ENCODE measurements at regions not wholly inside any gene's neighbourhood (a gene's known extent, or its start where the extent isn't known, plus 50 kb on each side); places are given as distances from the start of the nearest gene placed in this dataset.
"Not testable (repeated sequence)": the region's sequence is repeated elsewhere in the genome, so short reads cannot be mapped to it uniquely, and the experiment has no call there.

DNA sequence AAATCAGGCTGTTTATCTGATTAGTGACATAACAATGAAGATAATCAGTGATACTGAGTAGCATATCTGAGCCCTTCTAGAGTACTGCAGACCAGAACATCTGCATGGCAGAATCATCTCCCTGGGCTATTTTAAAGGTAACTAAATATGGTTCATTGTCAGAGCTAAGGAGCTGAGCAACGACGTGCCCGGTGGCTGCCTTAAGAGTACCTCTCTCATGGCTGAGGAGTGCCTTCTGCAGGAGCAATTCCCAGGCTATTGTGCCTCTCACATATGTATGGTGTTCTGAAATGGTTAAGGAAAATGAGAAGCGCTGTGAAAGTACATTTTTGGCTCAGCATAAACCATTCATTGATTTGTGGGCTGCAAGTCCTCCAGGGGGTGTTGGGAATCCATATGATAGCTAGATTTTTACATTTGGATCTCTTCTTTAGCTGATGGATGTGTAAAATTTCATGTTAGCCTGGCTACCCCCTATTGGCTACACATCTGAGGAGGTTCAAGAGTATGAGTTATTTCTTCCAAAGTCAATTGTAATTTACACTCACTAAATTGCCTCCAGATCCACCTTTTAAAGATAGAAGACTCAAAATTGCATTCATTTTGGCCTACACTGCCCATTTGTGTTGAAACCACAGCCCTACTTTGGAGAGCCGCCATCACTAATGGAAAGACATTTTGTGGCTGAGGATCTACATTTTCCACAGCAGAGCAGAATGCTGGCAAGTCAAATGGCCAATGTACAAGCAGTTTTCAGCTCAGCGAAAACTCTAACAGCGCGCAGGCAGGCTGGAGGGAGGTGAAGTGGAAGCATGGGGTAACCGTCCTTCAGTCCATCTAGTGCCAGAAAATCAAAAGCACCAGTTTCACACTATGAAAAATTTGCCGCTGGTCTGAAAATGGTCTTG lies 198.0 kb downstream of the SIM1 start:
- no peak for DNase-seq

DNA sequence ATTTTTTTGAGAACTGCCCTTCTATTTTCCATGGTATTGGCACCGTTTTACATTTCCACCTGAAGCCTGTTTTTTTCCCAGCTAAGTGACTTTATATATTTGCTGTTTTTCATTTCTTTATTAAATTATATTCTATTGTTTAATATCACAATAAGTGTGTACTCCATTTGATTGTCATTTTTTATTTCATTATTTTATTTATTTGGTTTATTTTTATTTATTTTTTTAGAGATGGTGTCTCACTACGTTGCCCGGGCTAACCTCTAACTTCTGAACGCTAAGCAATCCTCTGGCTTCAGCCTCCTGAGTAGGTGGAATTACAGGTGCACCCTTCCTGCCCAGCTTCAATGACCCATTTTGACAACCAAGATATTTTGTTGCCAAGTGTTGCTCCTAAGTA lies 202.6 kb downstream of the SIM1 start:
- DNase-seq = no peak

DNA sequence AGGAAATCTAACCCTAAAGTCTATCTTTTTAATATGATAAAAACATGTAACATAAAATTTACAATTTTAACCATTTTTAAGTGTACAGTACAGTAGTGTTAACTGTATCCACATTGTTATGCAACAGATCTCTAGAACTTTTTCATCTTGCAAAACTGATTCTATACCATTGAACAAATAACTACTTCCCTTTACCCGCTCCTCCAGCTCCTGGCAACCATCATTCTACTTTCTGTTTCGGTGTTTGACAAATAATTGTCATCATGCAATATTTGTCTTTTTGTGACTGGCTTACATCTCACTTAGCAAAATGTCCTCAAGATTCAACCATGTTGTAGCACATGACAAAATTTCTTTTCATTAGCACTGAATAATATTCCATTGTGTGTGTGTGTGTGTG lies 203.2 kb downstream of the SIM1 start:
- no peak for DNase-seq

DNA sequence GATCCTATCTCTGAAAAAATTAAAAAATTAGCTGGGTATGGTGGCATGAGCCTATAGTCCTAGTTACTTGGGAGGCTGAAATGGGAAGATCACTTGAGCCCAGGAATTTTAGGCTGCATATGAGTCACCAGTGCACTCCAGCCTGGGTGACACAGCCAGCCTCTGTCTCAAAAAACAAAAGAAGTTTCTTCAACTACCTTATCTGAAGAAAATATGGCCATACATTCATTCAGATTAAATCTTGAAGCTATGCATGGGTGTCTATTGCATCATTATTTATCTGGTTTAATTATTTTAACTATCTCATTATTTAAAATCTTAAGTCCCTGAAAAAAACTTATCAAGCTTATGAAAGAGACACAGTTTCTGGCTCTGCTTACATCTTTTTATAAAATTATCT lies 204.1 kb downstream of the SIM1 start:
- DNase-seq = no peak

DNA sequence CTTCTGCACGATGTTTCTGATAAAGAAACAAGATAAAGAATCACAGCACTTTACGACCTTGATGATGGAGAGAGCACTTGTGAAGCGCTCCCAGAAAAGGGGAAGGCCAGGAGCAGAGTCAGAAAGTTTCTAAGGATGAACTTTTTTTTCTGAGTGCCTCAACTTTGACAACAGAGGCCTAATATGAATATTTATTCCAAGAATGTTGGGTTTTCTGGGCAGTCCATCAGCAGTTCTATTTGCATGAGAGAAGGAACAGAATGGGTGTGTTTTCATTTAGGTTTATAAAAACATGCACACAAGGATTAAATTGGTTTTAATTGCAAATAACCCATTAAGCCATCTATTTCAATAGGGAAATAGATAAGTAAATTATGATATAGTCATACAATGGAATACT lies 204.9 kb downstream of the SIM1 start:
- no peak for DNase-seq

DNA sequence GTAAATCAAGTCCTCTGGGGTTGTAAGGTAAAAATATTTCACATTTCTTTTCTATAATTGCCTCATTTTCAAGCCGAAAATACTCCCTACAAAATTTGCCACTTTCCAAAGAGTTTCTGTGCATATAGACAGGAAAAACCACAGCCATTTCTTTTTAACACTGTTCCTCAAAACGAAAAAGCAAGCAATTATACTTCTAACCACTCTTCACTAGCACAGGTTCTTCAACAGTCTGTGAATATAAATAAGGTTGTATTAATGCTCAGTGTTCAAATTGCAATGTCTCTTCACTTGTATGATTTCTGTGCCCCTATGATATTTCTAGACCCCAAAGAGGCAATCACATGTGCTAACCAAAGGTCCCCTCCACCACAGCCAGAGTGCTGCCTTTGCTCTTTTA lies 206.0 kb downstream of the SIM1 start:
- no peak for DNase-seq

DNA sequence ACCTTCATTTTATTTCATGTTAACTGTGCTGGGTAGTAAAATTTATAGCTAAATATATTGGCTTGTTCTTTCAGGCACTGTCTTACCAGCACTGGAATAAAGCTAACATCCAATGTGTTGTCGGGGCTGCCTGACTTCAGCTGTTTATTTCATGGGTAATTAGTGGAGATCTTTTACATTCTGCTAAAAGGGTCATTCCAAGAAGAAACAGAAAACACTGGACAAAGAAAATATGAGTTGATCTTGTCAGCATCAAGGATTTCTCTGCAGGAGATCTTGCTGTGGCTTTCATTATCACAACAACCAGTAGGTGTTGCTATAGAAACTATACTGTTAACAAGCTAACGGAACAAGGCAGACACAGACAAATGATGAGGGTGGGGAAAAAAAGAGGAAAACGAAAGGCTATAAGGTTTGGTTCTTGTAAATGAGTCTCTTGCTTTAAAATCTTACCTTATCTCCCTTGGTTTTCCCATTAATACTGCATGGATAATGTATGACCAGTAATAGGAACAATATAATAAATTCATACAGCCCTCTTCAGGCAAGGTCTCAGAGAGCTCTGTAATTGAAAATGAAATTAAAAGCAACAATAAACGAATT lies 206.8 kb downstream of the SIM1 start:
- no peak for DNase-seq

DNA sequence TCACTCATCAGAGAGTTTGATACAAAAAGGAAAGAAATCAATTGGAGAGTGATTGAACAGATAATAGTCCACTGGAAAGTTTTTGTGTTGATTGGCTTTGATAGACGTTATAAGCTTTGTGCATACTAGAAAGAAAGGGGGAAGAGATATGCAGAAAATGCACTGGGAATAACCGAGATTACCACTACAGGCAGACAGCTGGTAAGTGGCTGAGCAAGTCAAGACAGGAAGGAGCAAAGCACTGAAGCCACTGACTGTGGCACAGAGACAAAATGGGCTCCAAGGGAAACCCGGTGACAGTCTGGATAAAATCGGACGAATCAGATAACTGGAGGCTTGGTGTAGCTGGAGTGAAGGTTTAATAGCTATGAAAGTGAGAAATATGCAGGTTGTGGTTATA lies 209.0 kb downstream of the SIM1 start:
- no peak for DNase-seq

DNA sequence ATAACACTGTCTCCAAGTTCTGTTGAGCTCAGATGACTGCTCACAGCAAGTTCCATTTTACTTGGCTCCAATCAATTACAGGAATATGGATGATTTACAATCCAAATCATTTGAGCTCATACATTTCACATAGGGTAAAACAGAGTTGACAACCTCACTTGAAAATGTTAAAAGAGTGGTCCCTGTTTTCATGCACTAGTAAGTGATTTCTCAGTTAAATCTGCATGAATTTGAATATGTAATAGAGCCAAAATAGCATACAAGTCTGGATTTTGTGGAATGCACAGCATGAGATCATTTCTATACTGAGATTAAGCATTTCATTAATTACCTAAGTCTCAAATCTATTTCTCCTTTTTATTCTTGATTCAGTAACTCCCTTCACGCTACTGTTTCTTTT lies 217.6 kb downstream of the SIM1 start:
- DNase-seq = no peak

DNA sequence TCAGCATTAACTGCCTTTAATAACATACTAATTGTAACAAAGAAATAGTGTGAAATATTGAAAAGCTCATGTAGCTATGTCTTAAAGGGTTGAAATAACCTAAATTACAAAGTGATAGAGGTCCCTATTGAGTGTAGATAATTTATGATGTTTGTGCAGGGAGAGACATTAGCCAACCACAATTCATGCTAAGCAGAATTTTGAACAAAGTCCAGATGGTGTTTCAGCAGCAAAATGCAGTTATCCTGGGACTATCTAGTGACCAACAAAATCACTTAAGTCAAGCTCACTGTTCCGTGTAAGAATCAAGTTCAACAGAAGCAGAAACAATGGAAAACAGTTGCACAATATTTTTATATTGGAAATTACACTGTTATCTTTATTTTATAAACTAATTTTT lies 218.5 kb downstream of the SIM1 start:
- no peak for DNase-seq

DNA sequence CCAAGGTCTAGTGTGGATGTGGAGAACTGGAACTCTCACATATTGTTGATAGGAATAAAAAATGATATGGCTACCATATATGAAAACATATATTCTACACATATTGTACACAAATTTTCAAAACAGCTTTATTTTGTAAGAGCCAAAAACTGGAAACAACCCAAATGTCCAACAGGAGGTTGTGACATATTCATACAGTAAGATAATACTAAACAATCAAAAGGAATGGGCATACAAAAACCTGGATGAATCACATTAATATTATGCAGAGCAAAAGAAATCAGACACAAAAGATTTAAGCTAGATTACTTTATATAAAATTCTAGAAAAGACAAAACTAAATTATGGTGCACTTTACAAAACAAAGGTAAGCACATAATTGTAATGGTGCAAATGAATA lies 223.9 kb downstream of the SIM1 start:
- DNase-seq = no peak

DNA sequence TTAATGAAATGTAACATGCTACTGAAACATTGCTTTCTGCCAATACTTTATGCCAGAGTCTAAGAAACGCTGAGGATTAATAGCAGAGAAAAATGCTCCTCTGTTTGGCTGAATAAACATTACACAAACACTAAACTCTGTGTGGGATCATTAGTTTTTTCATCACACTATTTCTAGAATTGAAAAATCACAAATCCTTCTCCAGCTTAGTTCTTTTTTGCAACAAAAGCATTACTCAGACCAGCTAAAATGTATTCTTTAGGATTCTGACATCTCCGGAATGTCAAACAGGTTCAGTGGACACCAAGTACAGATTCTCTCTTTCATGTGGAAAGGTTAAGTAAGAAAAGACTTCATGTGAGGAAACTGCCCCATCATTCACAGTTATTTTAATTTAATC lies 226.9 kb downstream of the SIM1 start:
- DNase-seq = no peak

DNA sequence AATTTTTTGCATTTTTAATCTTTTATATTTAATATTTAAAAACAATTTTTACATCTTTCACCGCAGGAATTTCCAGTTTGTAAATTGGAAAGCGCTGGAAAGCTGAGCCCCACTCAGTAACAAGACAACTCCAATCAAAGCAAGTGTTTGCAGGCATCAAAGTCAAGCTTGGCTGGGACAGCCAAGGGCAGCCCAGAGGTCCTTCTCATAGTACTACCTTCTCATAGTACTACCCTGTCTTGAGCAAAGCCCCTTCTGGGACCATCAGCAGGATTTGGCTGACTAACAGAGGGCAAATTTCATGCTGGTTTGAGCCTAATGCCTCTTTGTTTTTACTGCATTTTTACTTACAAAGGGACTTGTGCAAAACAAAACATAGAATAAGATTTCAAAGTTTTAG lies 228.3 kb downstream of the SIM1 start:
- DNase-seq = no peak

DNA sequence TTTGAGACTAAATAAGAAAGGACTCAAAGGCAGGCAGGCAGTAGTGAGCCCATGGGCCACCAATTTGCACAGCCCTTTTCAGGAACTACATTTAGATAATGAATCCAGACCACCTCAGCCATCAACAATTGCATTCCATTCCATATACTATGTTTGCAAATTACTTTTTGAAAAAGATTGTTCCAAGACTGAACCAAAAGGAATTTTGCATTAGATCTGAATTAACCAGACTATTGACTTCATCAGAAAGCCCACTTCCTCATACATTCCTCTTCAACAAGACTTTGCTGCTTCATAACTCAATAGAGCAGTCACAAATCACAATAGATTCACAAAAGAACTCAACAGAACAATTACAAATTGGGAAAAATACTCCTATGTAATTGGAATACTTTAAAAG lies 229.1 kb downstream of the SIM1 start:
- no peak for DNase-seq

DNA sequence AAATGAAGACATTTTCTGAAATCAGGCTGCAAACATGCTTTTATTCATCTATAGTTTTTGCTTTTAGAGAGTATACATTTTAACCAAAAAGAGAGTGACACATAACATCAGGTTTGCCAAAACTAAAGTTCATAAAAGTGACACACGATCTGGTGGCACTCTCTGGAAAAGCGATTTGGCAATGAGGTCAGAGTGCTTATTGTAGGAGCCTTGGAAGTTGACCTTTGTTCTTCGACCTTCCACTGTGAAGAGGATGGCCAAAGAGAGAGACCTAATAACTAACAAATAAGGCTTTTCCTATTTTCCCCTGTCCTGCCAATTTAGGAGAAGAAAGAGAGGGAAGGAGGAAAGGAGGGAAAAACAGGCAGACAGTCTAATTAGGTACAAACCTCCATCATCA lies 230.1 kb downstream of the SIM1 start:
- DNase-seq = no peak

DNA sequence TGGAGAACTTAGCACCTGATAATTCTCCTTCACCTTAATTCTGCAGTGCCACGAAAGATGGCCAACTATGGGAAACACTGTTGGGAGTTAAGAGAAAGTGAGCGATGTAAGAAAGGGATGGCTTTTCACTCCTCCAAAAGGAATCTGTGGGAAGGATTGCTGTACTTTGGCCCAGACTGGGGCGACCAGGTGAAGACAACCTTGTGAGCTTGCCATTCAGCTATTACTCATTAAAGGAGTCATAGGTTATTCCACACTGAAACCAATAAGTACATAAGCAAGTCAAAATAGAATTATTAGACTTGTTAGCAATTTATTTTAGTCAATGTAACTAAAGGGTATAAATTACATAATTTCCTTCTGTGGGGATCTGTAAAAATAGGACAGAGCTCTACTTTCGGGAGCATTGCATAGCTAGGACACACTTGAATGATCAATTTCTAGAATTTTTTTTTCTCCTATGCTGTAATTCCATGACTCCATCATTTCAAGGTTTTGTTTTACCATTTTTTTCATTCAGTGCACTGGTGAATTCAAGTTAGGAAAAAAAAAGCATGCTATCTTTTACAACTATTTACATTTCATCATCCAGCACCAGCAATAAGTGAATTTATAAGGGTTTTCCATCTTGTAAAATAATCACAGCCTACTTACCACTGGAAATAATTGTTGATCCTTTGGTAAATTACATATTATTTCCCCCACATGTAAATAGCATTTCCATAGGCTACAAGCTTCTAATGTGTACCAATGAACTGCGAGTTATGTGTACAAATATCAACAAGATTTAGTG lies 231.7 kb downstream of the SIM1 start:
- DNase-seq = no peak

DNA sequence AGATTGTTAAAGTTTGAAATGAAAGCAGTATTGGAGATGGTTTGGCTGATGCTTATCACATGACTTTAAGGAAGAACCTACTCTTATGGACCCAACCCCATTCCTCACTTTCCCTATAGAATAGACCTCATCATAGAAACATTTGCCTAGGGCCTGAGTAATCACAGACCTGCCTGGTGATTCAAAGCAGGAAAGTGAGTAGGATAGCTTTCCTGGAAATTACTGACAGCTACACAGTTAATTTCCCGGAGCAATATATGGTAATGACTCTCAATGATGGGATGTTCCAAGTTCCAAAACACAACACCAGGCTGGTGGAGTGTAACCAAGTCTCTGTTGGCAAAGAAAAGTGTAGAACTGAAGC lies 233.8 kb downstream of the SIM1 start:
- peak; percentile 66 for DNase-seq

DNA sequence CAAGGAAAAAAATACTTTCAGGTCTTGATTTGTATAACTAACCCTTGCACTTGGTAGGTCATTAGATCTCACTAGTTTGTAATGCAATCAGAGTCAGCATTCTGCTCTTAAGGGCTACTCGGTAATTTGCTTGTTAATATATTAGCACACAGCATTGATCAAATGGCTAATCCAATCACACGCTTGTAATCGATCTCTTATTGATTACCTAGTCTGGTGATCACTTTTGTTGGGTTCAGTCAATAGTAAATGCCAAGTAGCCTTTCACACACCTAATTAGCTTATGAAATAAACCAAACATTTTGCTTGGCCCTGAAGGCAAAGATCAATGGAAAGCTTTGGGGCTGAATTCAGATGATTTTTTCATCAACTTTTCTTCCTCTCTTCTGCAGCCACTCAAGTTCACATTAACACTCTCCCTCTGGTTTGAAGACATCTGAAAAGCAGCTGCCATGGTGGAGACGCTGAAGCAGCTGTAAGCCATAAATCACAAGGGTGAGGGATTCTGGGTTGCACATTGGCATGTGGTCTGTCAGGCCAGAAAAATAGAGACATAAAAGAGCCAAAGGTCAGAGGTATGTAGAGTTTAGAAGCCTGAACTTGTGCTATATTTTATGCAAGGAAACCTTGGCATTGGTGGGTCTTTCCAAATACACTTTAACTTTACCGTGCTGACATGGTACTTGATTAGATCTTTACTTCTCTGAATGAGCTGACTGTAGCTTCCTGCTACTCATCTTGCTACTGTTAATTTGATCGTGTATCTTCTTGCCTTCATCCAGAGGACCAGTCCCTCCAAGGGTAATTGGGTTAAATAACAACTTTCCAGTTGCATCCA lies 234.4 kb downstream of the SIM1 start:
- peak; percentile 75 for DNase-seq

DNA sequence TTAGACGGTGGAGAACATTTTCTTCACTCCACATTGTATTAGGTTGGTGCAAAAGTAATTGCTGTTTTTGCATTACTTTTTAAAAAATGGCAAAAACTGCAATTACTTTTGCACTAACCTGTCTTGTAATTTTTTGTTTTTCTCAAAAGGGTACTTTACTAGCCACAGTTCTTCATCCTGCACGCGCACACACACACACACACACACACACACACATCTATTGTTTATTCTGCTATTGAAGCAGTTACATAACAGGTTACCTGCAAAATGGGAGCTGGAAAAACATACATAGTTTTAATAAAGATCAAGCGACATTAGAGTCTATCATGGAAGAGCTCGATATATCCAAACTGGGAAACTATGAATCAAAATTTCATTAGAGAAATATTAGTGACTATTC lies 235.2 kb downstream of the SIM1 start:
- no peak for DNase-seq

DNA sequence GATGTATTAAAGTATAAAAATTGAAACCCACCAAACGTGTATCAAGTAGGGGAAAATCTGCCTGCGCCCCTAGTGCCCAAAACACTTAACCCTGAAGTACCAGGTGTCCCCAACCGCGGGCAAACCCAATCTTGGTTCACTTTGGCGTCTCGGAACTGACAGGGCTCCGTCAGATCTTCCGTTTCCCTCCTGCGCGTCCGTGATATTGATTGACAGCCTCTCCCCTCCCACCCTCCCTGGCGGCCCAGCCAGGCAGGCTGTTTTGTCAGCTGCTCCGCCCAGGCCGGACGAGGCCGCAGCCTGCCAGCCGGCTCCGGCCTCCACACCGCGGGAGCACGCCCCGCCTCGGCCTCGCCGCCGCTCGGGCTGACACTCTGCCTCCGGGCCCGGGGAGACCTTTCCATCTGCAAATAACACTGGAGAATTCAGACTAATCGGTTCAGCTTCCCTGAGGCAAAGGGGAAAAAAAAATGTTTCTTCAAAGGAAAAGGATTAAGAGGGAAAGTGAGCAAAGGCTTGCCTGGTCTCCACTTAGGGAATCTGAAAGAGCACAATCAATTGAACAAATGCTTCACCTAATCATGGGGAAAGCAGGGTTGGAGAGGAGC lies 234.9 kb upstream of the MCHR2 start:
- peak; percentile 98 for DNase-seq

DNA sequence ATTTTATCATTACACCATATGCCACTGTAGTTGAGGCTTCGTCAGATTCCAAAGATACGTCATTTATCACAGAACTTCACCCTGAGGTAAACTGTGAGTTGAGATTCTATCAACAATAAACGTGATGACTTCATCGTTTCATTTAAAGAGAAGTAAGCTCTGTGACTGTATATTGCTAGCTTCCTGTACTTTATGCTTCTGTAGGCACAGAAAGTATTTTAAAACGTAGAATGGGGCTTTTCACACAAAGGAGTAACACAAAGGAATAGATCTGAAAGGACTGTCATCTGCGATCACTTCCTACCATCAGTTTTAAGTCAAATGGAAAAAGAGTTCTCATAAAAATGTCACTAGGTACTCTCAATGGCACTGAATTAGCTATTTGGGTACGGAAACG lies 234.4 kb upstream of the MCHR2 start:
- no peak for DNase-seq

DNA sequence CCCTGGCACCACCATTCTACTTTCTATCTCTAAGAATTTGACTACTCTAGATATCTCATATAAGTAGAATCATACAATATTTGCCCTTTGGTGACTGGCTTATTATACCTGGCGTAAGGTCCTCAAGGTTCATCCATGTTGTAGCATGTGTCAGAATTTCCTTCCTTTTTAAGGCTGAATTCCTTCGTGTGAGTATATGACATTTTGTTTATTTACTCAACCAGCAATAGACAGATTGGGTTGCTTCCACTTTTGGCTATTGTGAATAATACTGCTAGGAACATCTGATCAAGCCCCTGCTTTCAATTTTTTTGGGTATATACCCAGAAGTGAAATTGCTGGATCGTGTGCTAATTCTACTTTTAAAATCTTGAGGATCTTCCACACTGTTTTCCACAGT lies 232.8 kb upstream of the MCHR2 start:
- no peak for DNase-seq

DNA sequence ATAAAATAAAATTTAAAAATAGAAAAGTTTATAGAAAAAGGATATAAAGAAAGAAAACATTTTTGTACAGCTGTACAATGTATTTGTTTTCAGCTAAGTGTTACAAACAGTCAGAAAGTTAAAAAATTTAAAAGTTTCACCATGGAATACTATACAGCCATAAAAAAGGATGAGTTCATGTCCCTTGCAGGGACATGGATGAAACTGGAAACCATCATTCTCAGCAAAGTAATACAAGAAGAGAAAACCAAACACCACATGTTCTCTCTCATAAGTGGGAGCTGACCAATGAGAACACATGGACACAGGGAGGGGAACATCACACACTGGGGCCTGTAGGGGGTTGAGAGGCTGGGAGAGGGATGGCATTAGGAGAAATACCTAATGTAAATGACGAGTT lies 229.9 kb upstream of the MCHR2 start:
- not testable (repeated sequence) for DNase-seq

All from islet precursor cell (in vitro differentiated cells).